IPS DF 6.9 (cell line): ENCODE measurements at regions not wholly inside any gene's neighbourhood (a gene's known extent, or its start where the extent isn't known, plus 50 kb on each side); places are given as distances from the start of the nearest gene placed in this dataset.
"Not testable (repeated sequence)": the region's sequence is repeated elsewhere in the genome, so short reads cannot be mapped to it uniquely, and the experiment has no call there.

Experiments
- DNase-seq: peaks from one replicate; pipeline ENCODE4 v3.0.0-alpha.2; 2013; ENCODE audit warnings: low read depth, low spot score
- H3K27ac ChIP-seq: one replicate; pipeline ENCODE4 v1.5.1; 2013; ENCODE audit warnings: low read length, control low read depth
- H3K27me3 ChIP-seq: 2 replicates; pipeline ENCODE4 v1.6.1; 2013; ENCODE audit warnings: mild to moderate bottlenecking, low read length; ENCODE audit not compliant: control insufficient read depth, insufficient read depth
- H3K36me3 ChIP-seq: 2 replicates; pipeline ENCODE4 v1.6.1; 2013; ENCODE audit warnings: low read length; ENCODE audit not compliant: control insufficient read depth, insufficient read depth
- H3K4me1 ChIP-seq: 2 replicates; pipeline ENCODE4 v1.6.1; 2013; ENCODE audit warnings: low read length; ENCODE audit not compliant: control insufficient read depth, insufficient read depth
- H3K4me3 ChIP-seq: 2 replicates; pipeline ENCODE4 v1.5.1; 2013; ENCODE audit warnings: mild to moderate bottlenecking, low read length
- H3K9me3 ChIP-seq: 2 replicates; pipeline ENCODE4 v1.6.1; 2013; ENCODE audit warnings: low read length, inconsistent platforms; ENCODE audit not compliant: control insufficient read depth, insufficient read depth
- WGBS: extraction: QIAGEN DNeasy Blood & Tissue Kit; methylation state at CpG from one replicate; pipeline ENCODE4 v1.1.7; 2013; ENCODE audit warnings: mixed read lengths, missing lambda C conversion rate; ENCODE audit not compliant: insufficient read length, insufficient coverage; 5-methylcytosine and 5-hydroxymethylcytosine counted together

- H3K27me3 ChIP-seq, result no peaks in the 10 kb centered on the region
- H3K27ac ChIP-seq, result no peak overlapping the region
- H3K4me1 ChIP-seq, result no peaks in the 10 kb centered on the region
- DNase-seq, result no peak
- H3K4me3 ChIP-seq, result no peak overlapping the region
- no peaks in the 10 kb centered on the region for H3K9me3 ChIP-seq
- no CpG with 5 or more reads among the region's 4 CpGs for WGBS
- no peaks in the 10 kb centered on the region for H3K36me3 ChIP-seq
Observed at GRCh38 chr2:122075381-122075780, 319.9 kb downstream of the TSN start.

DNA sequence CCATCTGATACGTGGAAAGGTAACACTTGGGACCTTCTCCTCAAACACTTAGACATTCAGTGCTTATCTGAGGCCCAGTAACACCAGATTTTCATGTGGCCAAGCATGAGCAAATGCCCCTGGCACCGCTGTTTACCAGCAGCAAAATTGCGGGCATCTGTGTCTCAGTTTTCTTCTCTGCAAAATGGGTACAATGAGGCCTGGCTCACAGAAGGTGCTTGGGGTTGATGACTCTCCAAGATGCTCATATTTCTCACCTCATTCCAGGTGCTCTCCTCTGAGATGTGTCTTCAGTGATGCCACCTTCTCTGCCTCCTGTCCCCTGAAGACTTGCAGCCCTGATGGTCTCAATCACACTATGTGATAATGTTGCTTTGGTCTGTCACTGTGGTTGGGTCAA, 321.7 kb downstream of the TSN start:
- no peaks in the 10 kb centered on the region for H3K36me3 ChIP-seq
- no peak overlapping the region for H3K4me3 ChIP-seq
- no peak for DNase-seq
- no peaks in the 10 kb centered on the region for H3K4me1 ChIP-seq
- no peaks in the 10 kb centered on the region for H3K9me3 ChIP-seq
- no CpG with 5 or more reads among the region's 3 CpGs for WGBS
- no peak overlapping the region for H3K27ac ChIP-seq
- no peaks in the 10 kb centered on the region for H3K27me3 ChIP-seq

GRCh38 chr2:122077771-122078170, 322.3 kb downstream of the TSN start:
- no CpG with 5 or more reads among the region's 4 CpGs for WGBS
- Histone ChIP-seq H3K27me3 (no peaks in the 10 kb centered on the region), H3K9me3 (no peaks in the 10 kb centered on the region), H3K4me1 (no peaks in the 10 kb centered on the region), H3K27ac (no peak overlapping the region), H3K4me3 (no peak overlapping the region), H3K36me3 (no peaks in the 10 kb centered on the region)
- no peak for DNase-seq

GRCh38 chr2:122078451-122078850, 323.0 kb downstream of the TSN start:
- no CpG with 5 or more reads among the region's 3 CpGs for WGBS
- DNase-seq, result no peak

GRCh38 chr2:122079844-122080243, 324.4 kb downstream of the TSN start:
- no peaks in the 10 kb centered on the region for H3K36me3 ChIP-seq
- H3K4me3 ChIP-seq, result no peak overlapping the region
- H3K9me3 ChIP-seq, result no peaks in the 10 kb centered on the region
- H3K4me1 ChIP-seq, result no peaks in the 10 kb centered on the region
- WGBS, result no CpG with 5 or more reads among the region's 3 CpGs
- no peak for DNase-seq
- no peaks in the 10 kb centered on the region for H3K27me3 ChIP-seq
- no peak overlapping the region for H3K27ac ChIP-seq

More at GRCh38 chr2:122078451-122078850, 323.0 kb downstream of the TSN start:
- Histone ChIP-seq H3K27ac (no peak overlapping the region), H3K4me3 (no peak overlapping the region), H3K27me3 (no peaks in the 10 kb centered on the region), H3K36me3 (no peaks in the 10 kb centered on the region), H3K4me1 (no peaks in the 10 kb centered on the region), H3K9me3 (no peaks in the 10 kb centered on the region)

DNA sequence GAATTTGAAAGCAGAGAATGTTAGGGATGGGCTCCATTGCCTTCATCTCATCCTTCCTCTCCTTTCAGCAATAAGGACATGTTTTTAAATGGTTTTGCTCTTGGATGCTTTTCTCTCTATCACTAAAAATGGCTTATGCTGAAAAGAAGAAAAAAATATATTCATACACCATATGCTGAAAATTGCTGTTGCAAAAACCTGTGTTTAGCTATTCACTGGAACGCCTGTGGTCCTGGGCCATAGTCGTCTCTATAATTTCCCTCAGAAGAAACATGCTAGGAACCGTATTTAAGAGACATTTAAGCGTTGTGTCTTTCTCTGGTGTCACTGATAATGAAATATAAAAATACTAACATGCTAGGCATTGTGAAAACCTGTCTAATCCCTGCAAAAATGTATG, 324.9 kb downstream of the TSN start:
- no peaks in the 10 kb centered on the region for H3K9me3 ChIP-seq
- H3K36me3 ChIP-seq, result no peaks in the 10 kb centered on the region
- H3K4me1 ChIP-seq, result no peaks in the 10 kb centered on the region
- H3K27me3 ChIP-seq, result no peaks in the 10 kb centered on the region
- no peak overlapping the region for H3K27ac ChIP-seq
- no CpG with 5 or more reads among the region's 4 CpGs for WGBS
- no peak overlapping the region for H3K4me3 ChIP-seq
- DNase-seq, result no peak

DNA sequence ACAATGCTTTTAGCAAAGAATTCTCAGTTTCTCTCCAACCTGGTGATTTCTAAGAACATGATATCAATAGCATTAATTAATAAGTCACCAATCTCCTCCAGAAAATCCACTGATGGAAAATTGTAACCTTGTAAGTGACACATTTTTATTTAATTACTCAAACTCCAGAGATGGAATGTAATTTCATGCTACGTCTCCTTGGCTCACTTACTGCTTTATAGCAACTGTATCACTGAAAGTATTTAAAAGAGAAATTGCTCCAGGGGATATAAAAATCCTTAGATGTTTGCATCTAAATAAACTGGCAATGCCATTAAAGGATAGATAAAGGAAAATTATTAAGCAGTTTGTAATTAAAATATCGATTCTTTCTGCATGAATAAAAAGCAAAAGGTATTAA, 325.4 kb downstream of the TSN start:
- Histone ChIP-seq H3K27me3 (no peaks in the 10 kb centered on the region), H3K4me1 (no peaks in the 10 kb centered on the region), H3K4me3 (no peak overlapping the region), H3K9me3 (no peaks in the 10 kb centered on the region), H3K36me3 (no peaks in the 10 kb centered on the region), H3K27ac (no peak overlapping the region)
- DNase-seq, result no peak
- WGBS, result no CpG with 5 or more reads among the region's 2 CpGs

- no peak for DNase-seq
- Histone ChIP-seq H3K9me3 (no peaks in the 10 kb centered on the region), H3K4me3 (no peak overlapping the region), H3K4me1 (no peaks in the 10 kb centered on the region), H3K27me3 (no peaks in the 10 kb centered on the region), H3K36me3 (no peaks in the 10 kb centered on the region), H3K27ac (no peak overlapping the region)
- WGBS, result no CpG with 5 or more reads among the region's 3 CpGs
Observed at GRCh38 chr2:122081751-122082150, 326.3 kb downstream of the TSN start.

DNA sequence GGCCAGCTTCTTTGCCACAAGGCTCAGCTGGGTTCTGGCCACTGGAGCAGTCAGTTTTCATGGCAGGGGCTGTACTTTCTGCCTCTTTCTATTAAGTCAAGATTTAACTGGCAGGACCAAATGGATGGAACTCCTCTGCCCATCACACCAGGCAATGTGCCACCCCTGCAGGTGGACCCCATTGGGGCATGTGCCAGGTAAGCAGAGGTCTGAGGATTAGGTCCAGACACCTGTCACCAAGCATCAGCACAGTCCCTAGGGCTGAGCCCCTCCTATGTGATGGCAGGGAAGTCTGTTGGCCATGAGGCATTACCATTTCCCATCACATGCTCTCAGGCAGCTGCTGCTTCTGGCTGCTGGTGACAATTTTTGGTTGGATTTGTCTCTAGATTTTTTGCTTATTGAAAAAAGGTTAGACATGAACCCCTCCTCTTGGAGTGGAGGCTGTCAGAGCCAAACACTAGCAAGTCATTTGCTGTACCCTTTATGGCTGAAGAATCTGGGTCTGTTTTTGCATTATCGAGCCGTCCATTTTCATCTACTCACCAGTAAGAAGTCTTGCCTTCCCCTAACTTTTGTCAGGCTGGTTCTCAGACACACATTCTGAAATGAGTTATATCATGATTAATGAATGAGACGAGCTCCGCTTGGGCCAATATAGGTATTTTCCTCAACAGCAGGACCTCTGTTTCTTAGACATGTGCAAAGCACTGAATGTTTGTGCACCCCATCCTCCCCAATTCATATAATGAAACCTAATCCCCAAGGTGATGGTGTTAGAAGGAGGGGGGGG, 328.0 kb downstream of the TSN start:
- H3K27ac ChIP-seq, result no peak overlapping the region
- no peaks in the 10 kb centered on the region for H3K9me3 ChIP-seq
- H3K4me1 ChIP-seq, result no peaks in the 10 kb centered on the region
- no peaks in the 10 kb centered on the region for H3K36me3 ChIP-seq
- H3K4me3 ChIP-seq, result no peak overlapping the region
- H3K27me3 ChIP-seq, result no peaks in the 10 kb centered on the region
- no peak for DNase-seq
- WGBS, result no CpG with 5 or more reads among the region's 4 CpGs

DNA sequence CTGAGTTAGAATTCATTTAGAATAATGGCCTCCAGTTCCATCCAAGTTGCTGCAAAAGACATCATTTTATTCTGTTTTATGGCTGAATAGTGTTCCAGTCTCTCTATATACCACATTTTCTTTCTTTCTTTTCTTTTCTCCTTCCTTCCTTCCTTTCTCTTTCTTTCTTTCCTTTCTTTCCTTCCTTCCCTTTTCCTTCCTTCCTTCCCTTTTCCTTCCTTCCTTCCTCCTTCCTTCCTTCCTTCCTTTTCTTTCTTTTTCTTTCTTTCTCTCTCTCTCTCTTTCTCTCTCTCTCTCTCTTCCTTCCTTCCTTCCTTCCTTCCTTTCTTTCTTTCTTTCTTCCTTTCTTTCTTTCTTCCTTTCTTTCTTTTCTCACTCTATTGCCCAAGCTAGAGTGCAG, 330.2 kb downstream of the TSN start:
- not testable (repeated sequence) for H3K4me1 ChIP-seq, H3K27me3 ChIP-seq, H3K36me3 ChIP-seq, H3K4me3 ChIP-seq, DNase-seq, H3K27ac ChIP-seq, H3K9me3 ChIP-seq

- Histone ChIP-seq H3K27ac (no peak overlapping the region), H3K4me3 (no peak overlapping the region), H3K27me3 (no peaks in the 10 kb centered on the region), H3K36me3 (no peaks in the 10 kb centered on the region), H3K9me3 (no peaks in the 10 kb centered on the region), H3K4me1 (no peaks in the 10 kb centered on the region; the same call in 1 of the 2 replicates)
- no CpG with 5 or more reads among the region's 1 CpG for WGBS
- DNase-seq, result no peak
Observed at GRCh38 chr2:122094557-122094956, 339.1 kb downstream of the TSN start.
